GM19035 (cell line): ENCODE measurements at regions not wholly inside any gene's neighbourhood (a gene's known extent, or its start where the extent isn't known, plus 50 kb on each side); places are given as distances from the start of the nearest gene placed in this dataset.

ENCODE experiments used
- ATAC-seq: cut with Tn5 transposase; IDR thresholded peaks from one replicate; pipeline ENCODE4 v1.9.1; 2021; ENCODE audit not compliant: unreplicated experiment

- ATAC-seq, result no peak
Measured at GRCh38 chr20:60662307-60662706, 589.8 kb upstream of the CDH4 start.

GRCh38 chr20:60664106-60664505, 588.0 kb upstream of the CDH4 start:
- no peak for ATAC-seq

GRCh38 chr20:60667641-60668040, 584.4 kb upstream of the CDH4 start:
- no peak for ATAC-seq

- ATAC-seq, result no peak
Measured at GRCh38 chr20:60669211-60669610, 582.9 kb upstream of the CDH4 start.

GRCh38 chr20:60676011-60676410, 576.0 kb upstream of the CDH4 start:
- ATAC-seq, result no peak

- ATAC-seq, result no peak
Measured at GRCh38 chr20:60677819-60678218, 574.2 kb upstream of the CDH4 start.

- no peak for ATAC-seq
Measured at GRCh38 chr20:60680554-60680953, 571.5 kb upstream of the CDH4 start.

GRCh38 chr20:60687213-60687612, 564.8 kb upstream of the CDH4 start:
- no peak for ATAC-seq

- ATAC-seq, result no peak
Measured at GRCh38 chr20:60690771-60691170, 561.3 kb upstream of the CDH4 start.

- no peak for ATAC-seq
Measured at GRCh38 chr20:60691966-60692615, 560.0 kb upstream of the CDH4 start.

- no peak for ATAC-seq
Measured at GRCh38 chr20:60693496-60694133, 558.4 kb upstream of the CDH4 start.

- ATAC-seq, result no peak
Measured at GRCh38 chr20:60694763-60695162, 557.3 kb upstream of the CDH4 start.

GRCh38 chr20:60695226-60696000, 556.6 kb upstream of the CDH4 start:
- no peak for ATAC-seq

- no peak for ATAC-seq
Measured at GRCh38 chr20:60697252-60697651, 554.8 kb upstream of the CDH4 start.

GRCh38 chr20:60700728-60701127, 551.3 kb upstream of the CDH4 start:
- no peak for ATAC-seq

GRCh38 chr20:60704147-60704546, 547.9 kb upstream of the CDH4 start:
- no peak for ATAC-seq

GRCh38 chr20:60713396-60713795, 538.7 kb upstream of the CDH4 start:
- ATAC-seq, result no peak

- ATAC-seq, result no peak
Measured at GRCh38 chr20:60715172-60715571, 536.9 kb upstream of the CDH4 start.

GRCh38 chr20:60718743-60719480, 533.1 kb upstream of the CDH4 start:
- no peak for ATAC-seq

- no peak for ATAC-seq
Measured at GRCh38 chr20:60725311-60725906, 526.7 kb upstream of the CDH4 start.

- ATAC-seq, result no peak
Measured at GRCh38 chr20:60727425-60727824, 524.6 kb upstream of the CDH4 start.
